ENCODE measurements at regions not wholly inside any gene's neighbourhood (a gene's known extent, or its start where the extent isn't known, plus 50 kb on each side); places are given as distances from the start of the nearest gene placed in this dataset.

DNA sequence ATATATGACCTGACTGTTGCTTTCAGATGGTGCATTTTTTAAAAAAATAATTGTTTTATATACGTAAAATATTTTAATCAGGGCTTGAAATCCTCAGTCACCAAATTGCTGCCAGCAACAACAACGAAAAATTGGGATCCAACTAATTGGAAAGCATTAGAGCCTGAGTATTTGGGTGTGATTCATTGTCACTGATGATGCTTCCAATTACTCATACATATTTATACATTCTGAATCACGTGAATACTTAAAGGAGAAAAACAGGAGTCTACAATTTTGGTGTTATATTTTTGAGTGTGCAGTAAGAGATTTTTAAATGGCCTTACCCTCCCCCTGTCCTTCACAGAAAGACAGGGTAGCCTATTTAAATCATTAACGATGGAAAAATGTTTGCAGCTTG is 765.6 kb upstream of the TENM3 start:
- Histone ChIP-seq H3K27me3 (ENCODE audit: insufficient read depth, low read length) (no peaks in the 10 kb centered on the region), H3K36me3 (ENCODE audit: insufficient read depth, low read length) (no peaks in the 10 kb centered on the region)

DNA sequence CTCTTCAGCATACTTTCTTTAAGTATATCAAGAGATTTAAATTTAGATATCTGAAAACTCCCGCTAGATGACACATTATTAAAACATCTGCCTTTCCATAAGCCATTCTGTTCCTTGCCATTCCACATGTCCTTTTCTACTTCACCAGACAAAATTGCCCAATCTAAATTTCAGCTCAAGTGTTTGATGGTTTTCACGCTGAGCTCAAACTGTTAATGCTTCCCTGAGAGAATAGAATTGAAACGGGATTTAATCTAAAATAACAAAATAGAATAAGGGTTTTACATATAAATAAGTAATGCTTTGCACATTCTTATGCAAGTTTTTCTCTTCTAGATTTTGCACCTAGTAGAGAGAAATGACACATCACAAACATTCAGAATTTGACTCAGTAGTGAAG is 764.5 kb upstream of the TENM3 start:
- Histone ChIP-seq H3K36me3 (ENCODE audit: insufficient read depth, low read length) (no peaks in the 10 kb centered on the region), H3K79me2 (ENCODE audit: insufficient read depth, low read length) (no peaks in the 10 kb centered on the region), H3K9me3 (ENCODE audit: low read depth, low read length) (no peaks in the 10 kb centered on the region), H2AFZ (ENCODE audit: low read length) (no peak overlapping the region), H3K4me1 (ENCODE audit: insufficient read depth, low read length) (no peaks in the 10 kb centered on the region), H3K27me3 (ENCODE audit: insufficient read depth, low read length) (no peaks in the 10 kb centered on the region), H4K20me1 (ENCODE audit: insufficient read depth, low read length) (no peaks in the 10 kb centered on the region), H3K27ac (ENCODE audit: low read depth, low read length) (no peak overlapping the region), H3K4me3 (ENCODE audit: insufficient read depth, low read length) (no peak overlapping the region), H3K4me2 (ENCODE audit: insufficient read depth, low read length) (no peak overlapping the region)
- no peak for DNase-seq (ENCODE audit: insufficient read length, low spot score, missing footprints)
- TF ChIP-seq CTCF (IDR thresholded peaks at IDR 0.05; ENCODE audit: extremely low read depth, low read depth, low read length) = no peak

More for the DNA sequence above, 765.6 kb upstream of the TENM3 start:
- Histone ChIP-seq H3K4me1 (ENCODE audit: insufficient read depth, low read length) (no peaks in the 10 kb centered on the region), H2AFZ (ENCODE audit: low read length) (no peak overlapping the region), H3K27ac (ENCODE audit: low read depth, low read length) (no peak overlapping the region), H3K79me2 (ENCODE audit: insufficient read depth, low read length) (no peaks in the 10 kb centered on the region), H3K4me2 (ENCODE audit: insufficient read depth, low read length) (no peak overlapping the region), H4K20me1 (ENCODE audit: insufficient read depth, low read length) (no peaks in the 10 kb centered on the region), H3K4me3 (ENCODE audit: insufficient read depth, low read length) (no peak overlapping the region), H3K9me3 (ENCODE audit: low read depth, low read length) (no peaks in the 10 kb centered on the region)
- DNase-seq (ENCODE audit: insufficient read length, low spot score, missing footprints) = no peak
- no peak for TF ChIP-seq CTCF (IDR thresholded peaks at IDR 0.05; ENCODE audit: extremely low read depth, low read depth, low read length)

DNA sequence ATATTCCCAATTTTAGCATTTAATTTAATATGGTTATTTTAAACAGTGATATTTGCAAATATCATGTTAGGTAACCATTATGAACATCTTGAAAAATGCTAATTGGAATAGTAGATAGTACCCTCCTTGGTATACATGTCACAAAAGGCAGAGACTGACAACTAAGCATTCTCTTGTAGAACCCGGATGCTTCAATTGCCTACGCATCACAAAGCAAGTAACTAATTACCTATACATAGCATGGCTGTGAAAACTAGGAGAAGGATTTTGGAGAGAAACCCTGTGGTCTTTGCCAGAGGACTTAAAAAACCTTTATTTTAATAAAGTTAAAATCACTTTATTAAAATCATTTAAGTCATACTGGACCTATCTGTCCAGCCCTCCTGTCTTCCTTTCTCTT is 764.1 kb upstream of the TENM3 start:
- no peak for TF ChIP-seq CTCF (IDR thresholded peaks at IDR 0.05; ENCODE audit: extremely low read depth, low read depth, low read length)
- H3K27me3 ChIP-seq (ENCODE audit: insufficient read depth, low read length) = no peaks in the 10 kb centered on the region
- no peak overlapping the region for H3K27ac ChIP-seq (ENCODE audit: low read depth, low read length)
- no peak overlapping the region for H2AFZ ChIP-seq (ENCODE audit: low read length)
- no peaks in the 10 kb centered on the region for H3K9me3 ChIP-seq (ENCODE audit: low read depth, low read length)
- H3K4me1 ChIP-seq (ENCODE audit: insufficient read depth, low read length) = no peaks in the 10 kb centered on the region
- H3K4me2 ChIP-seq (ENCODE audit: insufficient read depth, low read length) = no peak overlapping the region
- no peak for DNase-seq (ENCODE audit: insufficient read length, low spot score, missing footprints)
- H3K4me3 ChIP-seq (ENCODE audit: insufficient read depth, low read length) = no peak overlapping the region
- no peaks in the 10 kb centered on the region for H4K20me1 ChIP-seq (ENCODE audit: insufficient read depth, low read length)
- no peaks in the 10 kb centered on the region for H3K36me3 ChIP-seq (ENCODE audit: insufficient read depth, low read length)
- no peaks in the 10 kb centered on the region for H3K79me2 ChIP-seq (ENCODE audit: insufficient read depth, low read length)

DNA sequence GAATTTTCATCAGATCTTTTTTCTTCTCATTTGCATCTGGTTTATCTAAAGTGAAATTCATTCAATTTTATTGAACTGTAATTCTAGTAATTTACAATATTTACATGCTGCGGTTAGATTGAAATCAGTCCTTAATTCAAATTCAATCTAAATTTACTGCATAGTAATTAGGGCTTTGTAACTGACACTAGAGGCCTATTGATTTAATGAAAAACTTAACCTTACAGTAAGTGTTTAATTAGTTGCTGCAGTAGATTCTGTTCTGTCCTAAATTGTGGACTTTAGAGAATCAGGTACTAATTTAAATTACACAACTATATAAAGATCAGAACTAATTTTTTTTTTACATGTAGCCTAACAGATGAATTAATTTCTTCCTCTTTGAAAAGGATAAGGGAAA is 758.8 kb upstream of the TENM3 start:
- Histone ChIP-seq H3K9me3 (ENCODE audit: low read depth, low read length) (no peaks in the 10 kb centered on the region), H2AFZ (ENCODE audit: low read length) (no peak overlapping the region), H3K4me3 (ENCODE audit: insufficient read depth, low read length) (no peak overlapping the region), H3K27ac (ENCODE audit: low read depth, low read length) (no peak overlapping the region), H3K79me2 (ENCODE audit: insufficient read depth, low read length) (no peaks in the 10 kb centered on the region), H3K27me3 (ENCODE audit: insufficient read depth, low read length) (no peaks in the 10 kb centered on the region), H4K20me1 (ENCODE audit: insufficient read depth, low read length) (no peaks in the 10 kb centered on the region), H3K4me1 (ENCODE audit: insufficient read depth, low read length) (no peaks in the 10 kb centered on the region), H3K4me2 (ENCODE audit: insufficient read depth, low read length) (no peak overlapping the region), H3K36me3 (ENCODE audit: insufficient read depth, low read length) (no peaks in the 10 kb centered on the region)
- TF ChIP-seq CTCF (IDR thresholded peaks at IDR 0.05; ENCODE audit: extremely low read depth, low read depth, low read length) = no peak
- DNase-seq (ENCODE audit: insufficient read length, low spot score, missing footprints) = no peak
